ENCODE measurements at regions not wholly inside any gene's neighbourhood (a gene's known extent, or its start where the extent isn't known, plus 50 kb on each side); places are given as distances from the start of the nearest gene placed in this dataset.
"Not testable (repeated sequence)": the region's sequence is repeated elsewhere in the genome, so short reads cannot be mapped to it uniquely, and the experiment has no call there.

DNA sequence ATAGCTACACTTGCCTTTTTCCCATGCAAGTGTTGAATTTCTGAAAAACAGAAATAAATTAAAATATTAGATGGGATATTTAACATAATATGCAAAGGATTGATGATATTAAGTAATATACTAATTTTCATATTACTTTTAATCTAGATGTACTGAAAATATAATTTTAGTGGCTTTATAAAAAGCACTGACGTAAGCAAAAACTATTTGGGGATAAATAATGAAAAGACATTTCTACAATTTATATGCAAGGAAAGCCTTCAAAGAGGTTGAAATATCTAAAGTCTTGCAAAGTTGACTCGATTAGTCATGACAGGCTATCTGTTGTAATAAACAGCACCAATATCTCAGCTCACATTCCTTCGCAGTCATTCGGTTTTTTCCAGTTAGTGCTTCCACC is 94.9 kb upstream of the ABCB5 start:
- no peak for DNase-seq (ENCODE audit: low spot score)

DNA sequence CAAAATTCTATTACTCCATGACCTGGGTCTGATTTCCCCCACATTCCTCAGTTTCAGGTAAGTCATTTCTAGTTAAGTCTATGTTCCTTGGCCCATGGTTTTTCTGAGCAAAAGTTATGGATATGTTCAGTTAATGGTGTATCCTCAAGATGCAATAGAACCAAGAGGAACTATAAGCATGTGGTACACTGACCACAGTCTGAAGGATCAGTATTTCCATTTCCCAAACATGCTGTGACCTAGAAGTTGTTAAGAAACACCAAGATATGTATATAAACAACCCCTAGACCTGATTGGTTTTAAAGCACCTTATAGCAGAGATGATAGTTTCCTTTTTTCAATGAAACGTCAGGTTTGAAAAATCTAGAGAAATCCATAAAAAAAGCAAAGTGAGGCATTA is 94.2 kb upstream of the ABCB5 start:
- DNase-seq (ENCODE audit: low spot score): no peak

DNA sequence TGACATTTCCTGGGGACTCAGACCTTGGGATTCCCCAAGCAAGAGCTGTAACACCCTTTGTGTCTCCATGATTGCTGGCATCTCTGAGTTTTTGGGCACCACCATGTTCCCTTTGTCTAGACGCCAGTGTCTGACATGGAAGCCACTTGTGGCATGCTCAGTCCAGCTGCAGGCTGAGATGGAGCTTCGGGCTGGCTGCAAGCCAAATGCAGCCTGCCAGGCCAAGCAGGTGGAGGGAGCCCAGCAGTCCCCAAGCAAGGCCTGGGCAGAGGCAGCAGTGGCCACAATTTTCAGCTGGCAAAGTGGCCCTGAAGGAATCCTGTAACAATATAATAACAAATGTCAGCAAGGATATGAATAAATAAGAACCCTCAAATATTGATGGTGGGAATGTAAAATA is 86.2 kb upstream of the ABCB5 start:
- DNase-seq (ENCODE audit: low spot score): no peak

DNA sequence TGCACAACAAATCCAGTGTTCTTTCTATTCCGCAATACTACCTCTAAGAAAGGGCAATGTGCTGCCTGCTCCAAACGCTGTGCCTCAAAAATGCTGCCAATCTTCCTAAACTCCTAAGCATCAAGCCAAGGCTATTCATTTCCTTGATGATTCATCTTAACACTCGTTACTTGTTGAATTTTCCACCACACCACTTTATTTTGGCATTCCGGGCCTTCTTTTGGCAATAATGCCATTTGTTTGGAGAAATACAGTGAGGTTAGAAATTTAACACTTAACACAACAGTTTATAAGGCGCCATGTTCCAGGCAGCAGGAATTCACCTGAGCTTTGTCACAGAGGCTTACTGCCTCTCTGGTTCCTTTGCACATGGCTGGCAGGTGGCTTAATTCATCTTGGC is 82.6 kb upstream of the ABCB5 start:
- DNase-seq (ENCODE audit: low spot score): no peak

DNA sequence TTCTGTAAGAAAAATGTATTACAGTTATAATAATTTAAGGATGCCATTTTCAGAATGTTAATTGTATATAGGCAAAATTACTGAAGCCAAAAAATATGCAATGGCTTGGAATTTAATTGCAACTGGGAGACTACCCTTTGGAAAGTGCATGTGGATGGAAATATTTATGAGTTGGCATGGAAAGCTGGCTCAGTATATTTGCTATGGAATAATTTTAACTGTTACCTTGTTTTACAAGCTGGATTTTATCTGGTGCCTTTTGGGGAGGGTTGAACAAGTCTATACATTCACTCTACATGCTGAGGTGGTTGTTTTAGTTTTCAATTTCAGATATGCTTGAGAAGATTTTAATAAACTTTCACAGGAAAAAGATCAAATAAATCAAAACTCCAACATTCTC is 80.9 kb upstream of the ABCB5 start:
- no peak for DNase-seq (ENCODE audit: low spot score)

DNA sequence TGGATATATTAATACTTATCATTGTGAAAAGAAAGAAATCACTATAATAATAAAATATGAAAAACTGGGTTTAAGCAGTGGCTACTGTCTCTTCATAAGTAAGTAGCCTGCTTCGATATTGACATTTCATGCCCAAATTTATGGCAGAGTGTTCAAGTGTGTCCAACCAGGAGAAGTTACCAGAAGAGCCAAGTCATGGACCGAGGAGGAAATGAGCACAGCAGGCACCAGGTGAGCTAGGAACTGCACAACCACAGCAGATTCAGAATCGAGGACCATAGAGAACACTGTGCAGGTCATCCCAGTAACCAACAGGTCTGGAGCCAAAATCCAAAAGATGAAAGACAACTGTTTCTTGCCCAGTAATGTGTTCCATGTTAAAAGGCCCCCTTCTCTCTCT is 79.9 kb upstream of the ABCB5 start:
- DNase-seq (ENCODE audit: low spot score): no peak

DNA sequence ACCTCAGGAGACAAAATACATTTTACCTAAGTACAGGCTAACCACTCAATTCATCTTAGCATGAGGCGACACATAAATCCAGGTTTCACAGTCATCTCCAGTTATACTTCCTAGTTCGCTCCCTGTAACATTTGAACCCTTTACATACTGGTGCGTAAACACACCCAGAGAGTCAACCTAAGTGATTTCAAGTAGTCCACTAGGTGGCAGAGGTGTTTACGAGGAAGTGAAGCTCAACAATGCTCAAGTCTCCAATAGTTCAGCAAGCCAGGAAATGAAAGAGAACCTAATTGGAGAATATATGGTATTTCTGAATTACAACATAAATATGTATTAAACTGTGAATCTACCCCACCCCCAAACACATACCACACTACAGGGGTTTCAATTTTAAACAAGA is 76.3 kb upstream of the ABCB5 start:
- no peak for DNase-seq (ENCODE audit: low spot score)

DNA sequence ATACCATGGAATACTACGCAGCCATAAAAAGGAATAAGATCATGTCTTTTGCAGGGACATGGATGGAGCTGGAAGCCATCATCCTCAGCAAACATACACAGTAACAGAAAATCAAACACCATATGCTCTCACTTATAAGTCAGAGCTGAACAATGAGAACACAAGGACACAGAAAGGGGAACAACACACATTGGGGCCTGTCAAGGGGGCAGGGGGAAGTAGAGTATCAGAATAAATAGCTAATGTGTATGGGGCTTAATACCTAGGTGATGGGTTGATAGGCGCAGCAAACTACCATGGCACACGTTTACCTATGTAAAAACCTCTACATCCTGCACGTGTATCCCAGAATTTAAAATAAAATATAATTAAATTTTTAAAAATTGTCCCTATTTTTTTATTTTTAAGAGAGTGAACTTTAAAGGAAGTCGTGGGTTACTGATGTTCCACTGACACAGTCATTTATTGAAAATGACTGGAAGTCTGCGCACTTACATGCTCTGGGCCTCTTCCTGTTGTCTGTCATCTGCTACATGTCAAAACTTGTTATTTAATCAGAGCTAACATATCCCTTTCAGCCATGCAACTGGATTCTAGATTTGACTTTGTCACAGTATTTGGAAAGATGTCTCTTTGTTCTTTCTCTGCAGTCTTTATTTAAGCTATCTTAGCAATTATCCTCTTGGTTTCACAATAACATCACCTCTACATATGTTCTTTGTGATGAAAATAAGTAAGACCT is 73.7 kb upstream of the ABCB5 start:
- DNase-seq (ENCODE audit: low spot score): no peak

DNA sequence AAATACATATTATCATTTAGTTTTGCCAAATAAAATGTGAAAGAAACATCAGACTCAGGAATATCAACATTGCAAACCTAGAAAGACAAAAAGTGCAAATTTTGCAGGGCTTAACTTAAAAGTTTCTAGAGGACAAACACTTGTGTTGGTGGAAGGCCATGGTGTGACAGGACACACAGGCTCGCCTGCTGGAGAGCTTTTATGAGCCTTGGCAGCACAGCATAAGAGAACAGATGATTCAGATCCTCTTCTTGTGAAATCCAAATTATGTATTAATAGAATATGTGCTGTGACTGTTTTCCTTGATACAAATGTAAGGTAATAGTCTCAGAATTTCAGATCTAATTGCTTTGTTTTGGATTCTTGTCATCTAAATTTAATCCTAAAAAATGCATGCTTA is 72.9 kb upstream of the ABCB5 start:
- peak; percentile 47 for DNase-seq (ENCODE audit: low spot score)

DNA sequence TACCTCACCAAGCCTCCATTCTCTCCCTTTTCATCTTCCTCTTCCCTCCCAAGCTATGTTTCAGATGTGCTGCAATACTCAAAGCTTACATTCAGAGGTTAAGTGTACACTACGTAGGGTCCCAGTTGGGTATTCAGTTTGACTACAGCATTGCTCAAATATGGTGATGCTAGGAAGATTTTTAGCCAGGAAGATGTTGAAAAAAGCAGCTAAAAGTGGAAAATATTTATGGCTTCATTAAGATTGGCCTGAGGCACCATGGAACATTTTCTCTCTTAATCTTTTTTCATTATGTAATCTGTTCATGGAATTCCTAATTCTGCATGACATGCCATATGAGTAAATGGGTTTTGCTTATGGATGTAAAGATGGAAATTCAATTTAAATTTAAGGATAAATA is 72.0 kb upstream of the ABCB5 start:
- DNase-seq (ENCODE audit: low spot score): no peak

DNA sequence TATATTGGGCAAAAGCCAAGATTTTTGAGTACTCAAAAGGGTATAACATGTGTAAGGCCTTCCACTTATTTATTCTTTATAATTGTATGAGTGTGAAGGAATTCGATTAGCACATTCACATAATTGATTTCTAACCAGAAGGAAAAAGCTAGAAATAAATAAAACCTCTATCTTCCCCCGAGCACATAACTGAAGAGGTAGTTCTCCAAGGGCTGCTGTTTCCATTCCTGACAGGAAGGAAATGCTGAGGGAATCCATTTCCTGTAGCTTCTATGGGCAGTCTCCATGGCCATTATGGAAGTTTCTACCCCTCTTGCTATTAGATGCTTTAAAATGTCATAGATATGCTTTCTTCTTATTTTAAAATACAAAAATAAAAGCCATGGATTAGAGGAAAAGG is 70.5 kb upstream of the ABCB5 start:
- DNase-seq (ENCODE audit: low spot score): no peak

DNA sequence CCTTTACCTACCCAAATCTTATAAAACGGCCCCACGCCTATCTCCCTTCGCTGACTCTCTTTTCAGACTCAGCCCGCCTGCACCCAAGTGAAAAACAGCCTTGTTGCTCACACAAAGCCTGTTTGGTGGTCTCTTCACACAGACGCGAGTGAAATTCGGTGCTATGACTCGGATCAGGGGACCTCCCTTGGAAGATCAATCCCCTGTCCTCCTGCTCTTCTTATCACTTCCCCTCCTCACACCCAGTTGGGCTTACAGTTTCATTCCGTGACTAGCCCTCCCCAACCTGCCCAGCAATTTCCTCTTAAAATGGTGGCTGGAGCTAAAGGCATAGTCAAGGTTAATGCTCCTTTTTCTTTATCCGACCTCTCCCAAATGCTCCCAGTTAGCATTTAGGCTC is 68.5 kb upstream of the ABCB5 start:
- DNase-seq (ENCODE audit: low spot score): not testable (repeated sequence)

DNA sequence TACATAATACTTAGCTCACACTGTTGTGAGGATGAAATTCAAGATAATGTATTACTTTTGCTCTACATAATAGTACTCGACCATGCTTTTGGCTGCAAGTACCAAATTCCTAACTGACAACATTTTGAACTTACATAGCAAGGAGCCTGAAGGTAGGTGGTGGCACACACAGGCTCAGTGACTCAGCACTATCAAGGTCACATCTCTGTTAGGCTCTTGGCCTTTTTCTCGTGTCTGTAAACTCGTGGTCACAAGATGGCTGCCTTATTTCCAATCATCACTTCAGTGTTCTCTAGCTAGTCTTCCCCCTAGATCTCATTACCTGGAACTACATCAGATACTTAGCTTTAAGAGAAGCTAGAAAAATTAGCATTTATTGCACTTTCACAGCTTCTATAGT is 61.4 kb upstream of the ABCB5 start:
- DNase-seq (ENCODE audit: low spot score): no peak

DNA sequence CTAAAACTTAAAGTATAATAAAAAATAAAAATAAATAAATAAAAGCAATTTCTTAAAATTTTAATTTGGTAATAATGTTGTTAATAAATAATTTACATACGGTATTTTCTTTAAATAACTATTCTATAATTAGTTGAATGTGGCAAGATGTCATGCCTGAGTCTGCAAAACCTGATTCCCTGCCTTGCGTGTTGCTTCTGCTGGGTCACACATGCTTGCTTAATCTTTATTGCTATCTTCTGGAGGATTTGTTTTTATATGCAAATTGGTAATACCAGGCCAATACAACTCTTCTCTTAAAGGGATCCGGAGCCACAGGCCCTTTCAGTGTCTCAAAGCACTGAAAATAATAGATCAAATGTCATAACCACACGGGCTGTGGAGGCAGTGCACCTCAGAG is 59.4 kb upstream of the ABCB5 start:
- DNase-seq (ENCODE audit: low spot score): no peak

DNA sequence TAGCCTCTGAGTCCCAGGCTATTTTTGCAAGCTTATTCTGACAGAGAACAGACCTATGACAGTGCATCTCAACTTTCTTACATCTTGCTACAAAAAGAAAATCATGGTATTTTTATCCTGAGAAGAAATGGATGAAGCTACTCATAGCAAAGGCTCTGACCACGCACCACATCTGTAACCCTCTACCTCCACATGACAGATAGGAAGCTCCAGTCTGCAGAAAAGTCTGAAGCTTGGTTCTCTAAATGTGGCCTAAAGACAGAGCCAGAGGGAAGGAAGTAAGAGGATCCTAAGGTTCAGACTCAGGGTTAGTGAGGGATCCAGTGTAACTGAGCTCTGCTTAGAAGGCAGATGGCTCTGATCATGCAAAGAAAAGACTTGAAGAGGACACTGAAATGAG is 58.4 kb upstream of the ABCB5 start:
- DNase-seq (ENCODE audit: low spot score): no peak

DNA sequence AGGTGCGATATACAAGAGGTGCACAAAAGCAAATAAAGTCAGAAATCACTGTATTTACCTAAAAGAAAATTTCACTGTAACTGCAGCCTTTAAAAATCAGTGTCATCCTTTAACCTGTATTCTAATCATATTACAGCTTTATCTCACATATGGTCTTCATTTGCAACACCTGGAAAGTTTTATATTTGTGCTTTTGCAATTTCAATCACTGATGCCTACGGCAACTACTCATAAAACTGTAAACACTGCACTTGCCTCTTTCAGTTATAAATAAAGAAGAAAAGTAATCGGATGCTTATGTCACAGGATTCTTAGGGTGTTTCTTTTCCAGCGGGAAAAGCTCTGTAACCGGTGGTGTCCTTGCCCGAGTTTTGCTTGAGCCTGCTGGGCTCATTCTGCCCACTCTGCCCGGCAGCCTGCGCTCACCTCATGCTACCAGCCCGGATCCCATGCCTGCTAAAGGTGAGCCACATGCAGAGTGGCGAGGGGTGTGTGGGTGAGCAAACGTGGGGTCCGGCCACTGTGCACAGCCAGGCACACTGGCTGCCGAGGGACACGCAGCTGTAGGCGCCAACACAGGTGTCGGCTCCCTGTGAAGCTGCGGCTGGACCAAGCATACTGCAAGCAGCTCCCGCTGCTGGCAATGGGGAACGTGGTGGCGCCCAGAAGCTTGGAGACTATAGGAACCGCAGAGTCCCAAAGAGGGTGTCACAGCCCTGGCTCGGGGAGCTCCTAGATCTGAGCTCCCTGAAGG is 56.3 kb upstream of the ABCB5 start:
- DNase-seq (ENCODE audit: low spot score): no peak

DNA sequence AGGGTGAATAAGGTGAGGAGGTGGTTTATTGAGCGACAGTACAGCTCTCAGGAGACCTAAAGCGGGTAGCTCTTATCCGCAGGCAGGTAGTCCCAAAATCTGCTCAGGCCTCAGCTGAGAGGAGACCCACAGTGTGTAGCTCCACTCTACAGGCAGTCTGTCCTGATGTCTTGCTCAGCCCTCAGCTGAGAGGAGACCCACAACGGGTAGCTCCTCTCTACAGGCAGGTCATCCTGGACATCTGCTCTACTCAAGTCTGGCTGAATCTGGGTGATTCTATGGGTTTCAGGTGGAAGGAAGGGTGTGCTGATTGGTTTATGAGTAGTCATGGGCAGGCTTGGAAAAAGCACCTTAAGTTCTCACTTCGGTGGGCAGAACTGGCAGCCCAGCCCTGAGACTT is 55.6 kb upstream of the ABCB5 start:
- DNase-seq (ENCODE audit: low spot score): no peak

DNA sequence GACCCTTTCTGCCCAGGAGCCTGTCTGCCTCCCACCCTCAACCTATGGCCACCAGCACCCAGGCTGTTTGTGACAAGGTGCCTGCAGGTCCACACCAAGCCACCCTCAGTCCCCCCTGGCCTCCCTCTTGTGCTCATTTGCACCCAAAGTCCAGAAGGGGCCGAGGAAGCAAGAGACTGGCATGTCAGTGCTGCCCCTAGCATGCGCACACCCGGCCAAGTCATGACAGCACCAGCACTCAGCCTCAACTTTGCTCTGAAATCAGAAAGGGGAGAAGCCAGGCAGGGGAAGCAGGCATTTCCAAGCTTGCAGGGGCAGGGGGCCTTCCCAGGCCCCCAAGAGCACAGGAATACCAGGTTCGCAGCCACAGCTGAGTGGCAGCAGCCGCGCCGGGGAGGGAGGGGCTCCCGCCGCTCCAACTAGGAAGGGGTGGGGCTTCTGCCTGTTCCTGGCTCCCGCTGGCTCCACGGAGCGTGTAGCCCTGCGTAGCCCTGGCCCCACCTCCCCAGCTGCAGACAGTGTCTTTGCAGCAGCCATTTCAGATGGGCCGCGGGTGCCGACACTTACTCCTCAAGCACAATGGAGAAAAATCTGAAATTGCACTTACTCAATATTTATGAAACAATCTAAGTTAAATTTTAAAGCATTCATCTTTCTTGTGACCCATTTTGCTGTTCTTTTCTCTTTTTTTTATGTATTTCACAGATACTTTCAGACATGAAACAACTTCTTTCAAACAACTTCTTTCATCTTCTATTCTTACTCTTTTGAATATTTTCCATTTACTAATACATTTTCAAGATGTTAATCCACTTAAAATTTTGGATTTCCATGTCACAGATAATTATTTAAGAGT is 54.9 kb upstream of the ABCB5 start:
- no peak for DNase-seq (ENCODE audit: low spot score)

DNA sequence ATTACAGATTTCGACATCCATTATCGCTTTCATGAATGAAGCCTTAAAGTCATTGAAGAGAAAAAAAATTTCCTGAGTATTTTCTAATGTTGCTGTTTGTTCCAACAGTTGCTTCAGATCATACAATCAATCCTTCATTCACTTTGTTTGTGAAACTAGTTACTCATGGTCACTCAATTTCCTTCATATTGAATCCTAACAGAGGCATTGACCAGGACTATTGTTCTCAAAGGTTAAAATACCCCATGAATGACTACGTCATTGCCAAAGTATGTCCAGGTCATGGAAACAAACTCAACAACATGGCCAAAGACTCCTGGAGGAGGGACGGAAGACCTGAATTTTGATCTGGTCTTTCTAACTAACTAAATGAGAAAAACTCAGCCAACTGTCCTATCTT is 54.0 kb upstream of the ABCB5 start:
- no peak for DNase-seq (ENCODE audit: low spot score)

DNA sequence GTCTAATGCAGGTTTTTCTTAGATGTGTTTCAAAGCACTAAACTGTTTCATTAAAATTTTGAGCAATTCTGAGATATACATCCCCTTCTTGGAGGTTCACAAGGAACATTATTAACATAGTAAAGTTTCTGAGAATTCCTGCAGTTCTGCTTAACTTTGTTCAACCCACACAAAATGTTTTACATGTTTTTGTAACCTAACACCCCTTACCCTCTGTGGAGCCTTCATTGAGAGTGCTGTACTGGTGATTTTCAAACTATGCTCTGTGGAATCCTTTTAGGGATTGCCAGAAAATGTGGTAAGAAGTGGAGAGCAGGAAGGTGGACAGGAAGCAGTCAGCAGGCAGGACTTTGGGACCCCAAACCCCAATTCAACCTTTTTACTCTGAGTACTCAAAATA is 53.6 kb upstream of the ABCB5 start:
- no peak for DNase-seq (ENCODE audit: low spot score)

DNA sequence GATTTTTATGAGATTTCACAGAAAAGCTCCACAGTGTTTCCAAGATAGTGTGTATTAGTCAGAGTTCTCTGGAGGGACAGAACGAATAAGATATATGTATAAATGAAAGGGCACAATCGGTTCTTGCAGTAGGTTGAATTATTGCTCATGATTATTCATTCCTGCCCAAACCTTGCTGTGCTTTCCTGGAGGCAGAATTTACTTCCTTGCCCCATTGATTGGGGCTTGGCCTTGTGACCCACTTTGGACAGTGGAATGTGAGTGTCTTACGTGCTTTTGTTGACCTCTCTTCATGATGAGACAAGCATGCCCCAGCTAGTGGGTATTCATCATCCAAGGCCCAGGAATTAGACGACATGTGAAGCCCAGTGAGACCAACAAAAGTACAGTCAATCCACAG is 53.0 kb upstream of the ABCB5 start:
- no peak for DNase-seq (ENCODE audit: low spot score)

All from AG08395 (cell line).